Stimulated activated CD4-positive, alpha-beta T cell treated with anti-CD3 and anti-CD28 coated beads, Interleukin-1b, Interleukin-23, amount 100 ng/mL, for 4 hours (primary cell): ENCODE measurements at regions not wholly inside any gene's neighbourhood (a gene's known extent, or its start where the extent isn't known, plus 50 kb on each side); places are given as distances from the start of the nearest gene placed in this dataset.

Experiments used
- DNase-seq, 2 donors: peaks; one replicate each; pipeline ENCODE4 v3.0.0-alpha.2; 2020; ENCODE audit warnings: low read depth in 2 of 2

DNA sequence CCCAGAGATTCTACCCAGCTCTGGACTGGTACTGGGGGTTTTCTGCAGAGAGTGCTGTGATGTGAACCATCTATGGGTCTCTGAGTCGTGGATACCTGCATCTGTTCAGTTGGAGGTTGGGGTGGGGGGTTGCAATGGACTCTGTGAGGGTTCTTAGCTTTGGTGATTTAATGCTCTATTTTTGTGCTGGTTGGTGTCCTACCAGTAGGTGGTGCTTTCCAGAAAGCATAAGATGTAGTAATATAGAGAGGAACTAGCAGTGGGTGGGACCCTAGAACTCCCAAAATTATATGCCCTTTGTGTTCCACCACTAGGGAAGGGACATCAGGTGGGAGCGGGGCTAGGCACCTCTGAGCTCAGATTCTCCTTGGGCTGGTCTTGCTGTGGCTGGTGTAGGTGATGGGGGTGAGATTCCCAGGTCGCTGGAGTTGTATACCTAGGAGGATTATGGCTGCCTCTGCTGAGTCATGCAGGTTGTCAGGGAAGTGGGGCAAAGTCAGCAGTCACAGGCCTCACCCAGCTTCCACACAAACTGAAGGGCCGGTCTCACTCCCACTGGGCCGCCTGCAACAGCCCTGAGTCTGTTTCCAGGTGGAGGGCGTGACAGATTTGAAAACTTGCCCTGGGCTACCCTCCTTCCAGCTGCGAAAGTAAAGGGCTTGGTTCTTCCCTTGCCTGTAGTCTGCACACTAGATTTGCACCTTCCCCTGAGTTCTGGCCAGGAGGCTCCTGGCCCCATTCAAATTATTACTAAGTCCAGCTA is 573.0 kb upstream of the SLITRK1 start:
- no peak for DNase-seq

DNA sequence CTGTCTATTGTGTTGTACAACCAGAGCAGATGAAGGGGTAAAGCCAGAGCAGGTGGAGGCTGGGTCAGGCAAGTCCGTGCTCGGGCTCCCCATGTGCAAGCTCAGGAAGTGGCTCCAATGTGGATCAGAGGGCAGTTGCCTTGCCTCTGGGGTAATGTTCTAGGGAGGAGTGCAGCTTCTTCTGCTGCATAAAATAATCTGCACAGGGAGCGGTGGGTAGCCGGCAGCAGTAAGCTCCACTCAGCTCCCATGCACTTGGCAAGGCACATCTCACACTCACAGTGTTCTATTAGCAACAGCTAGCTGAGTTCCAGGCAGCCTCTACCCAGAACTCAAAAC is 565.3 kb upstream of the SLITRK1 start:
- no peak for DNase-seq

DNA sequence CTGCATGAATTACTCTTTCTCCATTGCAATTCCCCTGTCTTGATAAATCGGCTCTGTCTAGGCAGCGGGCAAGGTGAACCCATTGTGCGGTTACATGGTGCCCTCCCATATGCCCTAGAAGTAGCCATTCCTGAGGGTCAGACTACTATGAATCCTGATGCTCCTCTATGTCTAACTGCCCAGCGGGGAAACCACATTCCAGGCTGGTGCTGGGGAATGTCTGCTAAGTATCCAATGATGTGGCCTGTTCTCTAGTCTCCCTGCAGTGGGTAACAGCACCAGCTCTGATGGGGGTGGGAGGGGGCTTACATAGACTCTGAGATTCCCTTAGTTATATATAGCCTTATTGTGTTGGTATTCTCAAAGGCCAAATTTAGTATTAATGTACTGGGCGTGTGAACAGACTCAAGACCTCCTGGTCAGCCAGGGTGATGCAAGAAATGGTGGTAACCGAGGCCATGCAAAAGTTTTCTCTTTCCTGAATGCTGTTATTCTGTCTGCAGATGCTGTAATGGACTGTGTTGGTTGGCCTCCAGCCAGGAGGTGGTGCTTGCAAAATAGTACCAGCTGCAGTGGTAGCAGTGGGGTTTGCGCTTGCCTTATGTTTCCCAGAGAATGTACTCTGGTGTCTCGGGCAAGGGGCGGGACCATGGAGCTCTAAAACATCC is 564.8 kb upstream of the SLITRK1 start:
- no peak for DNase-seq

DNA sequence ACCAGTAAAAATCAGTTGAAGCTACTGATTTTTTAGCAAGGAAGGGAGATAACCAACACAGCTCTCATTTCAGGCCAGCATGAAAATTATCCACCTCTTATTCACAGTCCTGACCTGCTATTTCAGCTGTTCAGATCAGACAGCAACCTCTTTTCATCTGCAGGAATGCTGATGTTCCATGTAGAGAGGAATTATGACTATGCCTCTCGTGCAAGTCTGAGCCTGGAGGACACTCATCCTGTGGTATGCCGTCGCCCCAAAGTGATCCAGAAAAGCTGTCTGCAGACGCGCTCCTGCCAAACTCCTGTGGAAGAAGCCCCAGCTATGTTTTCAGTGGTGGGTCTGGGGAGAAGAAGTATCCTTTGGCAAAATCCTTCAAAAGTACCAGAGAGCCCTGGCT is 563.5 kb upstream of the SLITRK1 start:
- DNase-seq = no peak

DNA sequence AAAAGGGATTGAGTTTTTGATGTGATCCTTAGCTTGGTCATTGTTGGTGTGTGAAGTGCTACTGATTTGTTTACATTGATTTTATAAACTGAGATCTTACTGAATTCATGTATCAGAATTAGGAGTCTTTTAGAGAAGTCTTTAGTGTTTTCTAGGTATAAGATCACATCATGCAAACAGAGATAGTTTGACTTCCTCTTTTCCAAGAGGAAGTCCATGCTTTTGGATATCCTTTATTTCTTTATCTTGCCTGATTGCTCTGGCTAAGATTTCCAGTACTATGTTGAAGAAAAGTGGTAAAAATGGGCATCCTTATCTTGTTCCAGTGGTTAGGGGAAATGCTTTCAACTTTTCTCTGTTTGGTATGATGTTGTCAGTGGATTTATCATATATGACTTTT is 561.2 kb upstream of the SLITRK1 start:
- DNase-seq = no peak

DNA sequence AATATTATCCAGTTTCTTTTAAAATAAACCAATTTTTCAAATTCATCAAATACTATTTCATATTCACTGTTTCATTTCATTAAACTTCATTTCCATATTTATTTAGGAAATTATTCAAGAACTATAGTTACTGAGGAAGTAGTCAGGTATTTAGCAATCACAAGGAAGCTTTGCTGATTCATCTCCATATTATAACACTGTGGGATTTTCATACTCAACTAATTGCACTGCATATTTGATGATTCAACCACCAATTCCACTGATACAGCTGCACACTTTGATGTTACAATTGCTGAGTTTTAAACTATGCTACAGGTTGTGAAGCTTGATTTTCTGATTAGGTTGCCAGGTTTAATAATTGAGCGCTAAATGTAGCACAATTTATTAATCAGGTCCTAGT is 556.8 kb upstream of the SLITRK1 start:
- no peak for DNase-seq

DNA sequence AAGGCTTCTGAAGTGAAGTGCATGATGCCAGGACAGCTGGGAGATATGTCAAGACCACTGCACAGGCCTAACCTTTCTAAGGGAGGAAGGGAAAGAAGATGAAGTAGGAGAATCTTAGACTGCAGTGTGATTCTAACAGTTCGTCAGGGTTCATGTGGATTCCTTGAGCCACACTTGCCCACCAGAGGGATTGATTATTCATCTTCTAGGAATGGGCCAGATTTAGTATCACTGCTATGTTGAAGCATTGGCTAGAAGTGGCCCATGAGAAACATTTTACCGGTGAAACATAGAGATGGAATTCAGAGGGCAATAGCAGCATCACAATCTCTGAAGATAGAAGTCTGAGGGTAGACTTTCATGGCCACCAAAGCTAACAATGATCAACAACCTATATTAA is 550.8 kb upstream of the SLITRK1 start:
- DNase-seq = no peak

DNA sequence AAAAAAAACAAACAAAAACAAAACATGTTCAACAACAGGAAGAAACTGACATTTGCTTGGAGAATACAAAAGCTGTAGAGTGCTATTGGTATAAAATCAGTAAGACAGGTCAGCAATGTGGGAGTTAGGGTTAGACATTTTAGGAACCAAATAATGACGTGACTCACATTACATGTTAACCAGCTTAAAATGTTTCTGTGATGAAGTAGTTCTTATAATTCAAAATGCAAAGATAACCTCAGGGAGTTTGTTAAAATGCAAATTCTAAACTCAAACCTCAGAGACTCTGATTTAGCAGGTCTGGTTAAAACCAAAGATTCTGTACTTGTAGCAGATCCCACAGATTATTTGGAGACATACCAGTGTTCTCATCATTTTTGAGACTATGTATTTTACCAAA is 549.4 kb upstream of the SLITRK1 start:
- DNase-seq = no peak

DNA sequence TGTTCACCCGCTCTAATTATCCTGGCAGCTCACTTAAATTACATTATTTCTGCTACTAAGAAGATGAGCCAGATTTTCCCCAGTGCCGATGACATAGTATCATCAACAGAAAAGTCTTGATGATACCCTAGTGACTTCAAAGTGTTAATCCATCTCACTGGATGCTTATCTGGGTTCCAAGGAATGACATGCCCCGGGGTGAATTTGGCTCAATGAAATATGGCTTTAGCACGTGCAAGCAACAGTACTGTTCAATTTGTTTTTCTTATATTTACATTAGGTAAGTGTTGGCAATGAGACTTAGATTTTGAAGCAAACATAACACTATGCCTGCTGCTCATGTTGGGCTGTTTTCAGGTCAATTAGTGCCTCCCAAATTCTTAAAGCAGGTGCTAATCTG is 548.2 kb upstream of the SLITRK1 start:
- DNase-seq = no peak

DNA sequence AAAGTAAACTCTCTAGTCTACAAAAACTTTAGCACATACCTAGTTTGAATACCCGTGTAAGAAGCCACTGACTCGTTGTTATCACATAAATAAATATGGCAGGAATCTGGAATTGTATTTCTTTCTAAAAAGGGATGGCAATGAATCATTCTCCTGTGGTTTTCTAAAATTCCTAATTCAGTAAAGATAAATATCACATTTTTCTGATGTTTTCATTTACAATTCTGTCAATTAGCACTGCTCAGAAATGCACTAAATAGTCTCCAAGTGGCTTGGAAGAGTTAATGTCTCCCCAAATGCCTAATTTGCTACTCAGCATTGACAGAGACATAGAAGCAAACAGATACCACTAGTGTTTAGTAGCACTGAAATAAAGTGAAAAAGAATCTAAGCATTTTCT is 547.7 kb upstream of the SLITRK1 start:
- no peak for DNase-seq

DNA sequence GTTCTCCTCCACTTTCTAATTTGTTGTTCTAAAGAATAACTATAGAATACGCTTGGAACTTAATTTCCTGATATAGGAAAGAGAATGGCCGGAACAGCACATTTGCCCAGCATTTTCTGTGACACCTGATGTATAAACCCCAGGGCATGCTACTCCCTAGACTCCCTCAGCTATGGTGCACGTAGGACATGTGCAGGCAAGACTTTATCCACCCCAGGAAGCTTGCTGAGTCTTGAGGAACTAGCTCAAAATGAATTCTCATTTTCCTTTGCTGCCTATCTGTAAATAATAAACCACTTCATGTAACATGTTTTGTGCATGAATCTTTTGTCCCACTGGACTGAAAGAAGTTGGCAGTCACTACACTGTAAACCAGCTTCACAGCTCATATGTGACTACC is 535.8 kb upstream of the SLITRK1 start:
- no peak for DNase-seq

DNA sequence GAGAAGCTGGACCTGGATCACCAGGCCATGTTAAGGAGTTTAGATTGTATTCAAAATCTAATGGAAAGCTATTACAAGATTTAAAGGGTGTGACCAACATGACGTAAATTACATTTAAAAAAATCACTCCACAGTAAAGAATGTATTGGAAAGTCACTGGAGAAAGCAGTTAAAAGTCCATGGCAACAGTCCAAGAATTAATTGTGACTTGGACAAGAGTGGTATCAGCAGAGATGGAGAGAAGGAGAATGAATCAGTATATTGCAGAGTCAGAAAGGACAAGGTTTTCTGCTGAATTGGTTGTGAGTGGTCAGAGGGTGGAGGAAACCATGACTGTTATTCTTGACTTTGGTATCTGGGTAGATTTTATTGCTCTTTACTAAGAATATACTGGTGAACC is 535.1 kb upstream of the SLITRK1 start:
- no peak for DNase-seq

DNA sequence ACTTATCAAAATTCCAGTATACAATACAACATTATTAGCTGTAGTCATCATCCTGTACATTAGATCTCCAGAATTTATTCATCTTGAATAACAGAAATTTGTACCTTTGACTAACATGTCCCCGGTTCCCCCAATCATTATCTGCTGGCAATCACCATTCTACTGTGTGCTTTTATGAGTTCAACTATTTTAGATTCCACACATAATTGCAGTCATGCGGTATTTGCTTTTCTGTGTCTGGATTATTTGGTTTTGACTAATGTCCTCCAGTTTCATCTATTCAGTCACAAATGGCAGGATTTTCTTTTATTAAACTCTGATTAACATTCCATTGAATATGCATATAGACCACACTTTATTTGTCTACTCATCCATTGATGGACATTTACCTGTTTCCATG is 530.7 kb upstream of the SLITRK1 start:
- no peak for DNase-seq

DNA sequence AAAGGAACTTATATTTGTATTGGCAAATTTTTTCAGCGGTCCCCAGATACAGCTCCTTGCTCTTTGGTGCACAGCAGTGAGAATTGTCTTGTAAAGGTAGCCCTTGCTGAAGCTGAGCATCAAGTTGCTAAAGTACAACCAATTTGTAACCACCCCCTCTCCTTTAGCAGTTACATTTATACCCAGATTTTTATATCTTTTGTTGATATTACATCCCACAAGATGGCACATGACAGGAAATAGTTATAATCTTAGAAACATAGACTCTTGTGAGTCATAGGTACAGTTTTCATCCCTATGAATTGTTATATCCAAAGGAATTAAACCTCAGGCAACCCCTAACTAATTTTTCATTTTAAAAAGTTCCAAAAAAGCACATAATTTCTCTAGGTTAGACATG is 523.0 kb upstream of the SLITRK1 start:
- no peak for DNase-seq

DNA sequence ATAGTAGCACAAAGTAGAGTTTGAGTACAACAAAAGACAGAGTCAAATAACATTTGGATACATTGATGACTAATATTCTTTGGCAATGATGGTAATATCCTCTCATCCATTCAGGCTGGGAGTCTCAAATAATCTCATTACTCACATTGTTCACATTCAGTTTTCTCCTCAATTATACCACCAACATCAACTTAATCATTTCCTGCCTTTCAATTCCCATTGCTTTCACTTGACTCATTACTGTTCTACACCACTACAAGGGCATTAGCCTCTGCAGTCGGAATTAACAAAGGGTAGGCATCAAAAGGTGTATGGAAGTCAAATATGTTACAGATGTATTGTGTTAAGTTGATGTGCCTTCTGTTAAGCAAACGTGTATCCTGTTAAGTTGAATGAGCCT is 518.4 kb upstream of the SLITRK1 start:
- DNase-seq = no peak

DNA sequence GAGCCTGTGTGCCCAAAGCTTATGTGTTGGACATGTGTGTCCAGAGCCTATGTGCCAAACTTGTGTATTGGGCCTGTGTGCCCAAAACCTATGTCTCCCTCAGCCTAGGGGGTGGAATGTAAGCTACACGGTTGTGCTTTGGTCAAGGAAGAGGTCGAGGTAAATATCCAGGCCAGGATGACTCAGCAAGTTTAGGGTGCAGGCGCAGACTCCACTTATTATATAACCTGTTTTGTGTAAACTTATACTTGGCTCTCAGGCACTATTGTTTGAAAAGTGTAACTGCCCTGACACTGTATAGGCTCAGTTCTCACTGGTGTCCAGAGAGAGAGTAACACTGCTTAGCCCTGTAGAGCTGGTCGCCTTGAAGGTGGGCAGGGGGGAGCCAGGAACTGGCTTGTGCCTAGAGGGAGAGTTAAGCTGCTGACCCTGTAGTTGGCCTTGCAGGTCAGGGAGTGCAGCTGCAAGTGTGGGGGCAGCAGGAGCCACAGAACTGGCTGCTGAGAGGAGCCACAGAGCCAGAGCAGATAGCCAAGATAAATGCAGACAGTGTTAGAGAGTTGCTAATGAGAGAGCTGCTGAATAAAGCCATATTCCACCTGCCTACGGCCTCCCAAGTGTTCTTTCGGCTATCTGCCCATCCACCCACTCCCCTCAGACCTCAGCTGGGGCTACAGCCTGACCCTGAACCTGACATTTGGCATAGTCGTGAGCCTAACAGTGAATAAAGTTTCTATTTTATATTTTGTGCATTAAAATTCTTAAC is 517.2 kb upstream of the SLITRK1 start:
- no peak for DNase-seq

DNA sequence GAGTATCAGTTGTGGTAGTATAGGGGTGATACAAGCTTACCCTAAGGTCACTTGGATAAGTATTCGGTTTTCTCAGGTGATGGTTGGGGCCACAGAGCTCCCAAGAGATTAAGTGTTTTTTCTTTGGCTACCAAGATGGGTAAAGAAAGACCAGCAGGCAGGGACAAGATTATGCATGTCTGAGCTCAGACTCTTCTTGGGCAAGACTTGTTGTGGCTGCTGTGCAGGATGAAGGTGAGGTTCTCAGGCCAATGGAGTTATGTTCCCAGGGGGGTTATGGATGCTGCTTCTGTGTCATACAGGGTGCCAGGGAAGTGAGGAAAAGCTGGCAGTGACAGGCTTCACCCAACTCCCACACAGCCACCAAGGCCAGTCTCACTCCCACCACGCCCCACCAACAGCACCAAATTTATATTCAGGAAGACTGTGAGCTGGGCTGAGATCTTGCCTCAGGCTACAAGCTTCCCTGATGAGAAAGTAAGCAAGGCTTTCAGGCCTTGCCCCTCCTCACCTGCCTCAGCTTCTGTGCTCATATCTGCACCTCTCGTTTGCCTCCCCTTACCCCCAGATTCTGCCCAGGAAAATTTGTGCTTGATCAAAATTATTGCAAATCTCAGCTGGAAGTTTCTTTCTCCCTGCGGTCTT is 511.8 kb upstream of the SLITRK1 start:
- DNase-seq = no peak

DNA sequence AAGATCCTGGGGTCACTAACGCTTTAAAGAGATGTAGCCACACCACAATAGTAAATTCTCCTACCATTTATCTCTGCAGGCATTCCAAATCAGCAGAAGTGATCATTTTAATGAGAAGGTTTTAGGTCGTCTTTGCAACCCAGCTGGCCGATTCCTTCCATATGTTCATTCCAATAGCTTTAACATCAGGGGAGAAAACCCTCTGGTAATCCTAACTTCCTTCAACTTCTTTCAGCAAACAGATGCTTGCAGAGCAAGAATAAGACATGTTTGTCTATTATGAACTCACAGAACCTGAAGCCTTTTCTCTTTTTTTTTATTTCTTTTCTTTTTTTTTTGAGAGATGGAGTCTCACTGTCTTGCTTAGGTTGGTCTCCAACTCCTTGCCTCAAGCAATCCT is 498.6 kb upstream of the SLITRK1 start:
- no peak for DNase-seq

DNA sequence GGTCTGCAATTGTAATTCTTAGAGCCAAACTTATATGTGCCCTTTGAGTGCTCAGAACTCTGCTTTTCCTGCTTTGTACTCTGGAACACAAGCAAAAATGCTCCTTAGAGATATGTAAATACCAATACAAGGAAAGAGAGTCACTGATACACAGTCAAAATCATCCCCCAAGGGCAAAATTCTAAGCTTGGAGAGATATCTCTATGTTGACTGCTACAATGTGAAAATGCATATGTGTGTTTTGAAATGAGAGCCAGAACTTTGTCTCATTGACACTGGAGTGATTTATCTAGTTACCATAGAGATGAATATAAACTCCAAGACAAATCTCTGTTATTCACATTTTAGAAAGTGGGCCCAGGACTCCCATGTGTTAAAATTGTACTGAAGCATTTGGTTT is 494.8 kb upstream of the SLITRK1 start:
- DNase-seq = no peak

DNA sequence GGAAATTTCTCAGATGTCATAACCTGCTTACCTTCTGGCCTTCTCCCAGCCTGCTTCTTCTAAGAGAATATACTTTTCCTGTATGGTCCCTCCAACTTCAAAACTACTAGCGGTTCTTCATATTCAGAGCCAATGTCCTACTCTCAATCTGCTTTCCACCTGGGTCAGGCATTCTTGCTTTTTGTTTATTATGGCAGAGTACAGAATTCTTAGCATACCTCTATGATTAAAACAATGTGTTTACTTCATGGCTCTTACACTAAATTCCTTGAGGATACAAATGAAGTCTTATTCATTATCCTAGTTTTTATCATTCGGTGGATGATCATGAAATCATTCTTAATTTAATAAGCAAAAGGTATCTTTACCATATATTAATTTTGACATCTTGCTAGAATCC is 484.2 kb upstream of the SLITRK1 start:
- DNase-seq = no peak

DNA sequence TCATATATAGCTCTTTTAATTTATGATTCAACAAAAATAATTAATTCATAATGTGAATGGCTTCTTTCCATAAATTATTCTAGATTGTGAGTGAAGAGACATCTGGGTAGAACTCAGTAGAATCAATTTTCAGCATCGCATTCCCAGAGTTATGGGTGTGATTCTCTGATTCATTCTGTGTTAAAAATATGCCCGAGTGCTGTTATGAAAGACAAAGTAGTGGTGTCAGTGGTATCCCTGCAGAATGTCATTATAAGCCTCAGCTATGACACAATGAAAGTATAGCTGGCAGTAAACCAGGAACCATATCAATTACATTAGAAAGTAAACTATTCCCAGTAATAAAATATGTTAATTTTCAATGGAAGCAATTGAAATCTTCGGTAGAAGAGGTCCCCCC is 480.5 kb upstream of the SLITRK1 start:
- no peak for DNase-seq

DNA sequence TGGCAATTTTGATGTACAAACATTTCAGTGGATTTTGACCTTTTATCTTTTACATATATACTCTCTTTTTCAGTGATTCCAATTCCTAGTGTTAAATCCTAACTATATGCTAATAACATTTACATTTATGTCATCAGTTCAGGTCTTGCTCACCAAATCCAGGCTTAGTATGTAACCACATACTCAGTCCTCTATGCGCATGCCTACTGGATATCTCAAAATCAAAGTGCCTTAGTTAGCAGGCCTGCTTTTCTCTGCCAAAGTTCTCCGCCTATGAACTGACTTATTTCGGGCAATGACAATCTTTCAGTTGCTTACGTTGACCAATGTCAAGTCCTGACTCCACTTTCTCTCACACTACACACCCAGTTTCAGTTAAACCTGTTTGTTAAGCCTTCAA is 478.5 kb upstream of the SLITRK1 start:
- DNase-seq = no peak

DNA sequence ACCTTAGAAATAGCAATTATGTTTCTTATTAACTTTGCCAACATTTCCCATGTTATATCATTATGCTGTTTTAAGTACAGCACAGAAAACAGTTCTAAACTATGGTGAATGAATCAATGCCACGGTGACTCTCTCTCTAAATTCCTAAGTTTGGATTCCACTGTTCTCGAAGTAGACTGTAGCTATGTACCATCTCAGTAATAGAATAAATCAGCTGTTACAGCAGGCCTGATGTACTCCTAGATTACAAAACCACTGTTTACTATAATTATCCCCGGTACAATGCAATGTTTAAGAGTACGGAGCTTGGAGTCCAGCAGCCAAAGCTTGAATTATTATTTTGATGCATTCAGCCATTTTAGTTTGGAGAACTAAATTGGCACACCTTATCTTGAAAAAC is 476.3 kb upstream of the SLITRK1 start:
- no peak for DNase-seq
